ENCODE measurements at regions not wholly inside any gene's neighbourhood (a gene's known extent, or its start where the extent isn't known, plus 50 kb on each side); places are given as distances from the start of the nearest gene placed in this dataset.
"Not testable (repeated sequence)": the region's sequence is repeated elsewhere in the genome, so short reads cannot be mapped to it uniquely, and the experiment has no call there.

DNA sequence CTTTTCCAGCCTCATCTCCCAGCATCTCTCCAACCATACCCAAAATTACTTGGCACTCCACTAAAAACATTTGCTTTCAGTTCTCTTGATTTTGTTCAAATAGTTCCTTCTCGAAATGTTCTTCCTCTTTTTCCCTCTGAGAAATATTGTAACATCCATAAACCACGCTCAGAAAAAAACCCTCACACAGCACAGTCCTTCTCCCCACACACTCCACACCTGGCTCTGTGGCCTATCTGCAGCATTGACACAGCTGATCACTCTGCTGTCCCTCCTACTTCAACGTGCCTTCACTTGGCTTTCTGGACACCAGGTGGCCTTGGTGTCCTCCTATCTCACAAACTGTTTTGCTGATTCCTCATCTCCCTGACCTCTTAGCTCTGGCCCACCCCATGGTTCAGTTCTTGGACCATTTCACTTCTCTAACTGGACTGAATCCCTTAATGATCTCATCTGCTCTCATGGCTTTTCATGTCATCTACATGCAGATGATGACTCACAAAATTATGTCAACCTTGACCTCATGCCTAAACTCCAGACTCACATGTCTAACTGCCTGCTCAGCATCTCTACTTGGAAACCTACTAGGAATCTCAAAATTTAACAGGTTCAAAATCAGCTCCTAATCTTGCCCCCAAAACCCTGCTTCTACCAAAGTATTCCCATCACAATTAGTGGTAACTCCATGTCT lies 93.3 kb downstream of the TRIM42 start:
- intact Hi-C loops (cut with DNase I; ENCODE audit: low total_unique reads) = no loop called here
- Histone ChIP-seq H3K9me3 (no peaks in the 10 kb centered on the region), H3K27ac (no peak overlapping the region), H3K4me1 (no peaks in the 10 kb centered on the region), H3K4me3 (no peak overlapping the region), H3K36me3 (no peaks in the 10 kb centered on the region), H3K27me3 (no peaks in the 10 kb centered on the region)
- no peak for DNase-seq
- no peak for TF ChIP-seq POLR2A (IDR thresholded peaks at IDR 0.05)
- TF ChIP-seq, protein P1, sequence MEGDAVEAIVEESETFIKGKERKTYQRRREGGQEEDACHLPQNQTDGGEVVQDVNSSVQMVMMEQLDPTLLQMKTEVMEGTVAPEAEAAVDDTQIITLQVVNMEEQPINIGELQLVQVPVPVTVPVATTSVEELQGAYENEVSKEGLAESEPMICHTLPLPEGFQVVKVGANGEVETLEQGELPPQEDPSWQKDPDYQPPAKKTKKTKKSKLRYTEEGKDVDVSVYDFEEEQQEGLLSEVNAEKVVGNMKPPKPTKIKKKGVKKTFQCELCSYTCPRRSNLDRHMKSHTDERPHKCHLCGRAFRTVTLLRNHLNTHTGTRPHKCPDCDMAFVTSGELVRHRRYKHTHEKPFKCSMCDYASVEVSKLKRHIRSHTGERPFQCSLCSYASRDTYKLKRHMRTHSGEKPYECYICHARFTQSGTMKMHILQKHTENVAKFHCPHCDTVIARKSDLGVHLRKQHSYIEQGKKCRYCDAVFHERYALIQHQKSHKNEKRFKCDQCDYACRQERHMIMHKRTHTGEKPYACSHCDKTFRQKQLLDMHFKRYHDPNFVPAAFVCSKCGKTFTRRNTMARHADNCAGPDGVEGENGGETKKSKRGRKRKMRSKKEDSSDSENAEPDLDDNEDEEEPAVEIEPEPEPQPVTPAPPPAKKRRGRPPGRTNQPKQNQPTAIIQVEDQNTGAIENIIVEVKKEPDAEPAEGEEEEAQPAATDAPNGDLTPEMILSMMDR (IDR thresholded peaks at IDR 0.05) = no peak

DNA sequence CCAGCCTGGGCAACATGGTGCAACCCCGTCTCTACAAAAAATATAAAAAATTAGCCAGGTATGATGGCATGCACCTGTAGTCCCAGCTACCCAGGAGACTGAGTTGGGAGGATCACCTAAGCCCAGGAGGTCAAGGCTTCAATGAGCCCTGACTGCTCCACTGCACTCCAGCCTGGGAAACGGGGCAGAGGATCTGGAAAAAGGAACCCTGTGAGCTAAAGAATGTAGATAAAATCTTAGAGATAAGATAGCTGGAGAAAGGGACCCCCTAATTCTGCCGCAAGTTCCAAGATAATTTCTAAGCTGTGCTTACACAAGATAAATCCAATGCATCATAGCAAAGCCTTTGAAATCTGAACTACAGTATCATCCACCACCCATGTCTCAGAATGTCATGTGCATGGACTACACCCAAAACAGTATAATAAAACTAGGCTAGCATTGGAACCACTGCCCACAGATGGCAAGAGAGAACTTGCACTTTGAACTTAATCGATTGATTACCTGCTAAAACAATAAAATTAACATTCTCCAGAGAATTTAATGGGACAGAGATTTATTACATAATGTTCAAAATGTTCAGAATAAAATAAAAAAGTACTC lies 99.9 kb downstream of the TRIM42 start:
- DNase-seq = no peak
- TF ChIP-seq POLR2A (IDR thresholded peaks at IDR 0.05) = no peak
- TF ChIP-seq, protein P1 (IDR thresholded peaks at IDR 0.05) = no peak
- Histone ChIP-seq H3K4me1 (no peaks in the 10 kb centered on the region), H3K27ac (no peak overlapping the region), H3K4me3 (no peak overlapping the region), H3K27me3 (no peaks in the 10 kb centered on the region), H3K36me3 (no peaks in the 10 kb centered on the region), H3K9me3 (no peaks in the 10 kb centered on the region)
- intact Hi-C loops (cut with DNase I; ENCODE audit: low total_unique reads) = no loop called here

DNA sequence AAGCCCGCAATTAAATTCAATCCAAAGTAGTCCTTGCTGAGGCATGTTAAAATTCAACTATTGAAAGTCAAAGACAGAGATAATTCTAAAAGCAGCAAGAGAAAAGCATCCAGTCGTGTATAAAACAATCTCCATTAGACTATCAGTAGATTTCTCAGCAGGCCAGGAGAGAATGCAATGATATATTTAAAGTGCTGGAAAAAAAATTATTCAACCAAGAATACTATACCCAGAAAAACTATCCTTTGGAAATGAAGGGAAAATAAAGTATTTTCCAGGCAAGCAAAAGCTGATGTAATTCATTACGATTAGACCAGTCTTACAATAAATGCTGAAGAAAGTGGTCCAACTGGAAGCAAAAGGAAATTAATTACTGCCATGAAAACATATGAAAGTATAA lies 113.5 kb downstream of the TRIM42 start:
- no peaks in the 10 kb centered on the region for H3K4me1 ChIP-seq

DNA sequence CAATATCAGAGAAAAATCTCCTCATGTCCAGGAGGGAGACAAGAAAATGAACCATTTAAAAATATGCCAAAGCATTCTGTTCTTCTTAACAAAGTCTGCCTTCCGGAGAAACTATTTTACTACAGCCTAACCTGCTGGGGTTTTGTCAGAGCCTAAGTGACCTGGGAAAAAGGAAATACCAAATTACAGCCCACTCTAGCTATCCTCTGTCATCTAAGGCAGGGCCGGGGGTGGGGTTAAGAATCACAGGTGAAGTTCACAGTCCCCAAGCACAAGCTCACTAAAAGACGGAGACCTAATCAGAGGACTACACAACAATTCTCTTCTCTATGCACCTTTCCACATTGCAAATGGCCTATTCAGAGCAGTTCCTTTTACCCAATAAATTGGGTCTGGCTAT lies 116.6 kb downstream of the TRIM42 start:
- no peak for DNase-seq
- Histone ChIP-seq H3K27ac (no peak overlapping the region), H3K4me1 (no peaks in the 10 kb centered on the region), H3K27me3 (no peaks in the 10 kb centered on the region), H3K9me3 (no peaks in the 10 kb centered on the region), H3K36me3 (no peaks in the 10 kb centered on the region), H3K4me3 (no peak overlapping the region)
- intact Hi-C loops (cut with DNase I; ENCODE audit: low total_unique reads) = no loop called here
- TF ChIP-seq POLR2A (IDR thresholded peaks at IDR 0.05) = no peak
- TF ChIP-seq, protein P1 (IDR thresholded peaks at IDR 0.05) = no peak

More for the DNA sequence above, 113.5 kb downstream of the TRIM42 start:
- DNase-seq = no peak
- H3K27ac ChIP-seq = no peak overlapping the region
- H3K36me3 ChIP-seq = no peaks in the 10 kb centered on the region
- intact Hi-C loops (cut with DNase I; ENCODE audit: low total_unique reads) = no loop called here
- no peaks in the 10 kb centered on the region for H3K27me3 ChIP-seq
- H3K9me3 ChIP-seq = no peaks in the 10 kb centered on the region
- H3K4me3 ChIP-seq = no peak overlapping the region
- TF ChIP-seq, protein P1 (IDR thresholded peaks at IDR 0.05) = no peak
- no peak for TF ChIP-seq POLR2A (IDR thresholded peaks at IDR 0.05)

DNA sequence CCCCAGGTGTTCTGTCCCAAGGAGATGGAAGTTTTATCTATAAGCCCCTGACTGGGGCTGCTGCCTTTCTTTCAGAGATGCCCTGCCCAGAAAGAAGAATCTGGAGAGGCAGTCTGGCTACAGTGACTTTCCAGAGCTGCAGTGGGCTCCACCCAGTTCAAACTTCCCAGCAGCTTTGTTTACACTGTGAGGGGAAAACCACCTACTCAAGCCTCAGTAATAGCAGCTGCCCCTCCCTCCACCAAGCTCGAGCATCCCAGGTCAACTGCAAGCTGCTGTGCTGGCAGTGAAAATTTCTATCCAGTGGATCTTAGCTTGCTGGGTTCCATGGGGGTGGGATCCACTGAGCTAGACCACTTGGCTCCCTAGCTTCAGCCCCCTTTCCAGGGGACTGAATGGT lies 125.0 kb downstream of the TRIM42 start:
- H3K4me3 ChIP-seq; intact Hi-C loops (cut with DNase I; ENCODE audit: low total_unique reads); H3K27ac ChIP-seq; H3K9me3 ChIP-seq; H3K4me1 ChIP-seq; H3K27me3 ChIP-seq; DNase-seq; H3K36me3 ChIP-seq: not testable (repeated sequence)

Data from uterus (tissue), 3 donors.